A204.1 (cell line): ENCODE measurements at regions not wholly inside any gene's neighbourhood (a gene's known extent, or its start where the extent isn't known, plus 50 kb on each side); places are given as distances from the start of the nearest gene placed in this dataset.

ENCODE experiments used
- FAIRE-seq: peaks from 2 replicates; lab custom pipeline; 2012; peaks lifted over from hg19 to GRCh38; lab: Jason Lieb, UNC

GRCh38 chr14:104442631-104443390 is 136.8 kb upstream of the C14orf180 start:
- no peak for FAIRE-seq

DNA sequence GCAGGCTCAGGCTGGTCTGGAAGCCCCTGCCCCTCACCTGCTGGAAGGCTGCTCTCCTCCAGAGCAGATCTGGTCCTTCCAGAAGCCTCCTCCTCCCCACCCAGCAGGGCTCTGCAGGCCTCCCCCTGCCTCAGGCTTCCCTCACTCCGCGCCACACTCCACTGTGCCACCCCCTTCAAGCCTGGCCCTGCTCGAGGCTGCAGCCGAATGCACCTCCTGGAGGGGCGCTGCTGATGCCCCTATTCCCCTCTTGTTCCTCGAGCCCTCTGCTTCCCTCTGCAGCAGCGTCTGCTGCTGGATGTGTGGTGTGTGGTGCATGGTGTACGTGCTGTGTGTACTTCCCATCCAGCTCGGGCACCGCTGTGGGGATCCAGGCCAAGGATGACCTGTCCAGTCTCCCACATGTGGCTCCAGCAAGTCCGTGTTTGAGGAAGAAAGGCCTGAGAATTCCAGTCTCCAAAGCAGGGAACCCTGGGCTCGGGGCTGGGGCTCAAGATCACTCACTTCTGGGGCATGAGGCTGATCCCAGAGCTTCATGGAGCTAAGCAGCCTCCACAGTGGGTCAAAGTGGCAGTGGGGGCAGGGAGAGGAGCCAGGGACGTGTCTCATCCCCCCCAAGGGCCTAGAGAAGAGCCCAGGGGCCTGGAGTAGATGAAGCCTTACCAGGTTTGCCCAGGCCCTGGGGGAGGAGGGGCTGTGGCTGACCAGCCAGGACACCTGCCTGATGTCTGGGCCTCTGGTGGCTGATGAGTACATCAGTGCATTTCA is 136.0 kb upstream of the C14orf180 start:
- FAIRE-seq: no peak

- no peak for FAIRE-seq
These were observed 135.2 kb upstream of the C14orf180 start for GRCh38 chr14:104444159-104445030.

GRCh38 chr14:104445086-104445485 is 134.5 kb upstream of the C14orf180 start:
- no peak for FAIRE-seq

GRCh38 chr14:104445832-104446381 is 133.7 kb upstream of the C14orf180 start:
- FAIRE-seq: no peak

- FAIRE-seq: no peak
These were observed 133.0 kb upstream of the C14orf180 start for GRCh38 chr14:104446611-104447010.

- no peak for FAIRE-seq
These were observed 131.8 kb upstream of the C14orf180 start for GRCh38 chr14:104447750-104448149.

DNA sequence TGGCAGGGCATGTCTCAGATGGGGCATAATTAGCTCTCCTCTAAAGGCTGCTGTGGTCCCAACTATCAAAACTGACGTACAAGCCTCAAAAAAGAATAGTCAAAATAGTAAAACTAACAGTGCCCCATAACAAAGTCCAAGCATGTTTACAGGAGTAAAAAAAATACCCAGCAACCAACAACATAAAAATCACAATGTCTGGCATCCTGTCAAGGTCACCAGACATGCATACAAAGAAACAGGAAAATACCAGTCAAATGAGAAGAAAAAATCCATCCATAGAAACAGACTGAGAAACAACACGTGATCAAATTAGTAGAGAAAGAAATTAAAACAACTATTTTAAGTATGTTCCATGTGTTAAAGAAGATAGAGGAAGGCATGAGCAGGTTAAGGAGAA is 131.2 kb upstream of the C14orf180 start:
- FAIRE-seq: no peak

DNA sequence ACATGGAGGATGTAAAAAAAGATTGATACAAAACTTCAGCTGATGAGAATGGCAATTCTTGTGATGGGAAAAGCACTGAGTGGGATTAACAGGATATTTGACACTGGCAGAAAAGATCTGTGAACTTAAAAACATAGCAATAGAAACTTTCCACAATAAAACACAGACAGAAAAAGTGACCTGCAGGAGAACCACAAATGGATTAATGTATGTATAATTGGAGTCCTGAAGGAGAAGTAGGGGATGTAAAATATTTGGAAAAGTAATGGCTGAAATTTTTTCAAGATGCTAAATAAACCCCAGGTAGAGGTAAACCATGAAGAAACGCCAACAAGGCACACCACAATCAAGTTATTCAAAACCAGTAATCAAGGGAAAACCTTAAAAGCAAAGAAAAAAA is 130.8 kb upstream of the C14orf180 start:
- no peak for FAIRE-seq

- FAIRE-seq: no peak
These were observed 128.7 kb upstream of the C14orf180 start for GRCh38 chr14:104450811-104451401.

DNA sequence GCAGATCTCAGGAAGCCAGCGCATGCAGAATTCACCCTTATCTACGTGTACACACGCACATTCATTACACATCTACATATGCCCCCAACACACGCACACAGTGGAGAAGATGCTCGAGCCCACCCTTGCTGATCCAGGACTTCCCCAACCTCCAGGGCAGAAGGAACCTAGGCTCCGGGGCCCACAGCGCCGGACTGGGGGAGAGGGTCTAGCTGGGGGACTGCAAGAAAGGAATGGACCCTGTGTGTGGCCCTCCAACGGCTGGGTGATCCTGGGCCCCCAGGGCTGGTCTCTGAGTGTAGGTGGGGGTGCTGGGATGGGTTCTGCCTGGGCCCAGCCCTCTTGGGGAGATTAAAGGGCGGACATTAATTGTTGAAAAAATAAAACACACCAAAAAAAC is 128.1 kb upstream of the C14orf180 start:
- FAIRE-seq: no peak

DNA sequence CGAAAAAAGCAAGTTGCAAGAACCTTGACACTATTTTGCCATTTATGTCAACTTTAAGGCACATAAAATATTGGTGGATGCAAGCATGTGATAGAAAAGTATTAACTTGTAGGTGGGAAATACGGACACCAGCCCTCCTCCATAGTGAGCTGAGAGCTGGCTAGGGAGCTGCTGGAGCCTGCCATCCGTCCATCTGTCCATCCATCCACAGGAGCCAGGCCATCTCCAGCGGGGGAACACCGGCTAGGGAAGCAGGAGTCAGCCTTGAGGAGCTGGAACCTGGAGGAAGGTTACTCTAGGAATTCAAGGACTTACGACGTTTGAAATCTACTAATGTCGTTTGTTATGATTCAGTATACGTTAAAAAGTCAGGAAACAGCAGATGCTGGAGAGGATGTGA is 120.7 kb upstream of the C14orf180 start:
- FAIRE-seq: no peak

DNA sequence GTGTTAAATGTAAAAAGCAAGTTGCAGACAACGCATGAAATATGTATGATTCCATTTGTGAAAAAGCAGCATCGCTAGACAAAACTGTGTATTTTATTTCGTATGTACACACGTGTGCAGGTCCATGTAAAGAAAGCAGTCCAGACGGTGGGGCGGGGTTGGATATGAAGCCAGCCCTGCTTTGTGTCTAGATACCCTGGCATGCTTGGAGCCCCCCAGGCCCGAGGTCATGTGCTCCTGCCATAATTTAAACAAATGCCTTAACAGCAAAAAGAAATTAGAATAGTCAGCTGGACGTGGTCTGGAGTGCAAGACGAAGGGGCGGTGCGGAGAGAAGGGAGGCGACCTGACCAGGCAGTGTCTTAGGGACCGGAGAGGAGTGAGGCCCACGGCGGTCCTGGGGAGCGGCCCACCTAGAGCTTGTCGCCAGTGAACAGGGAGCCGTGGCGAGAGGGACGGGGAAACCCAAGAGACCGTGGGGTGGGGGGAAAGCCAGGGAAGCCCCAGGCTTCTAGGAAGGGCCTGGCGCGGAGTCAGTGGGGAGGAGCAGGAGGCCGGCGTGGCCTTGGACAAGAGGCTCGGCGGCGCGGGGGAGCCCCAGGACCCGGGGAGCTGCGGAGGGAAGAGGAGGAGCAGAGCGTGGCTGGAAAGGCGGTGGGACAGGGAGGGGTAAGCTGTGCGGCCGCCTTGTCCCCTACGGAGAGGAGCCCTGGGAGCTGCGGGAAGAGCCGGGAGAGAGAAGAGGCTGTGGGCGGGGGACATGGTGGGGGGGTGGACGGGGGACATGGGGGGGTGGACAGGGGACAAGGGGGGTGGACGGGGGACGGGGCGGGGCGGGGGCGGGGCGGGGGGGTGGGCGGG is 118.5 kb upstream of the C14orf180 start:
- no peak for FAIRE-seq

- no peak for FAIRE-seq
These were observed 117.7 kb upstream of the C14orf180 start for GRCh38 chr14:104461676-104462449.

GRCh38 chr14:104462651-104463630 is 116.6 kb upstream of the C14orf180 start:
- FAIRE-seq: peak; percentile 48

GRCh38 chr14:104464907-104465306 is 114.7 kb upstream of the C14orf180 start:
- FAIRE-seq: no peak

DNA sequence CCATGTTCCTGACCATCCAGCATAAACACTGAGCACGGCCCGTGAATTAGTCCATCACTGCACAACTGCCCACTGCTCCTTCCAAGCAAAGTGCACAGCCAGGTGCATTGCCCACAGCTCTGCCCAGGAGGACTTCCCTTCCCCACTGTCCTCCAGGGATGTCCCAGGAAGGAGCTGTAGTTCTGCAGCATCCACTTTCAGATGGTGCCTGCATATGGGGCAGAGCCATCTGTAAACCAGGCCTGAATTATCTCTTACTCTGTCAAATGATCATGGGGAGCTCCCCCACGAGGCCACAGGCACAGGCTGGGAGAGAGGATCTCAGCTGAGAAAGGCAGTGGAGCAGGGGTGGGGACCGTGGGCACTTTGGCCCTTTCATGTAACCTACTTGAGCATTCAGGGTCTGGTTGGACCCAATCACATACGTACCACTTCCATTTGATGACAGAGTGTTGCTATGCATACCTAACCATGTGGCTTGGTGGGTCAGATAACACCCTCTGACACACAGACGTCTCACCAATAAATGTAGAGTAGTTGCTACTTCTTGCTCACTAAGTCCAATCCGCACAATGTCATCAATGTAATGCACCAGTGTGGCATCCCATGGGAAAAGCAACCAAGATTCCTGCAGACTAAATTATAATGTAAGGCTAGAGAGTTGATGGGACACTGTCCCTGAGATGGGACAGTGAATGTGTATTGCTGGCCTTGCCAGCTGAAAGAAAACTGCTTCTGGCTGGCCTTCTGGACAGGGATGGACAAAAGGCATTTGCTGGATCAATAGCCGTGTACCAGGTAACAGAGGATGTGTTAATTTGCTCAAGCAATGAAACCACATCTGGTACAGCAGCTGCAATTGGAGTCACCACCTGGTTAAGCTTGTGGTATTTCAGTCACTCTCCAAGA is 113.8 kb upstream of the C14orf180 start:
- FAIRE-seq: no peak

- FAIRE-seq: no peak
These were observed 112.3 kb upstream of the C14orf180 start for GRCh38 chr14:104467236-104467635.
